OCI-LY3 (cell line): ENCODE measurements at regions not wholly inside any gene's neighbourhood (a gene's known extent, or its start where the extent isn't known, plus 50 kb on each side); places are given as distances from the start of the nearest gene placed in this dataset.
"Not testable (repeated sequence)": the region's sequence is repeated elsewhere in the genome, so short reads cannot be mapped to it uniquely, and the experiment has no call there.

Source experiments
- H2AFZ ChIP-seq: fragments of 200-600, 300-600 bp; shearing (Covaris generic); 2 replicates; pipeline ENCODE4 v1.6.0; 2014; ENCODE audit warnings: antibody characterized with exemption, low read depth, low read length
- H3K27ac ChIP-seq: fragments of 200-600, 300-600 bp; sonication (generic); 2 replicates; pipeline ENCODE4 v1.5.1; 2014; ENCODE audit warnings: mild to moderate bottlenecking, low read length, moderate library complexity, mixed read lengths
- H3K27me3 ChIP-seq: fragments of 200-600, 300-600 bp; sonication (generic); 2 replicates; pipeline ENCODE4 v1.6.1; 2014; ENCODE audit warnings: low read depth, low read length, mixed read lengths
- H3K36me3 ChIP-seq: fragments of 200-600, 300-600 bp; sonication (generic); replicated peaks from 2 replicates; pipeline ENCODE3; 2014; ENCODE audit warnings: low read depth, low read length, mixed read lengths
- H3K4me1 ChIP-seq: fragments of 300-600, 200-600 bp; sonication (generic); 2 replicates; pipeline ENCODE4 v1.6.1; 2014; ENCODE audit warnings: low read length, mixed read lengths
- H3K4me2 ChIP-seq: fragments of 200-600, 300-600 bp; sonication (generic); 2 replicates; pipeline ENCODE4 v1.6.1; 2014; ENCODE audit warnings: low read length, mixed read lengths
- H3K4me3 ChIP-seq: fragments of 300-600, 200-600 bp; sonication (generic); 2 replicates; pipeline ENCODE4 v1.5.1; 2014; ENCODE audit warnings: antibody characterized with exemption, mild to moderate bottlenecking, low read length, moderate library complexity
- H3K79me2 ChIP-seq: fragments of 300-600, 200-600 bp; shearing (Covaris generic); 2 replicates; pipeline ENCODE4 v1.6.1; 2014; ENCODE audit warnings: mild to moderate bottlenecking, low read length, mixed read lengths
- H3K9ac ChIP-seq: fragments of 300-600, 200-600 bp; shearing (Covaris generic); 2 replicates; pipeline ENCODE4 v1.6.0; 2014; ENCODE audit warnings: mild to moderate bottlenecking, low read length, moderate library complexity
- H3K9me3 ChIP-seq: fragments of 200-600, 300-600 bp; shearing (Covaris generic); 2 replicates; pipeline ENCODE4 v1.6.1; 2014; ENCODE audit warnings: low read length, mixed read lengths; ENCODE audit not compliant: insufficient read depth
- H4K20me1 ChIP-seq: fragments of 200-600, 300-600 bp; sonication (generic); 2 replicates; pipeline ENCODE4 v1.6.1; 2016; ENCODE audit warnings: low read length, mixed read lengths; ENCODE audit not compliant: insufficient read depth
- EZH2phosphoT487 ChIP-seq: fragments of 200-600 bp; shearing (Covaris generic); IDR thresholded peaks from 2 replicates; pipeline ENCODE4 v1.6.1; 2018; ENCODE audit warnings: antibody characterized with exemption, mixed run types, low read depth
- TF ChIP-seq, protein P1 (sequence below): fragments of 200-600, 300-600 bp; sonication (generic); IDR thresholded peaks from 2 replicates; pipeline ENCODE4 v1.5.1; 2014; ENCODE audit warnings: antibody characterized with exemption, low read length, low read depth

DNA sequence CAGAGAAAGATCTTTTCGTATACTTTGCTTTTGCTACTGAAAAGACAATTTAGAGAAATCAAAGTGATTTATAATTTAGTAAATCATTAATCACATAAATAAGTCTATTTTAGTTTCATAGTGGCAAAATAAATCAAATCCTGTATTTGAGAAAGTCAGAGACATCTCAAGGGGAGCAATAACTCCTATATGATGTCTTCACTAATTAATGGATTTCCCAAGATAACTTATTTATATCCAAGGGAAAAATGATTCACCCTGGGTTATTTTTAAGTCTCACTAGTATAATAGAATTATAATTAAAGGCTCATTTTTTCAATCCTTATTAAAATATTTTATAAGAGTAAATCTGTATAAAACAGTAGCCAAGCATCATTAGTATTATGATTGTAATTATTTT is 177.8 kb upstream of the GIMD1 start:
- Histone ChIP-seq H3K4me3 (no peak overlapping the region), H3K9me3 (no peaks in the 10 kb centered on the region), H3K27me3 (no peaks in the 10 kb centered on the region), H4K20me1 (no peaks in the 10 kb centered on the region), H3K4me2 (no peak overlapping the region), H3K79me2 (no peaks in the 10 kb centered on the region), H2AFZ (no peak overlapping the region), H3K36me3 (no peaks in the 10 kb centered on the region), H3K4me1 (no peaks in the 10 kb centered on the region), H3K27ac (no peak overlapping the region), H3K9ac (no peak overlapping the region)
- TF ChIP-seq, protein P1, sequence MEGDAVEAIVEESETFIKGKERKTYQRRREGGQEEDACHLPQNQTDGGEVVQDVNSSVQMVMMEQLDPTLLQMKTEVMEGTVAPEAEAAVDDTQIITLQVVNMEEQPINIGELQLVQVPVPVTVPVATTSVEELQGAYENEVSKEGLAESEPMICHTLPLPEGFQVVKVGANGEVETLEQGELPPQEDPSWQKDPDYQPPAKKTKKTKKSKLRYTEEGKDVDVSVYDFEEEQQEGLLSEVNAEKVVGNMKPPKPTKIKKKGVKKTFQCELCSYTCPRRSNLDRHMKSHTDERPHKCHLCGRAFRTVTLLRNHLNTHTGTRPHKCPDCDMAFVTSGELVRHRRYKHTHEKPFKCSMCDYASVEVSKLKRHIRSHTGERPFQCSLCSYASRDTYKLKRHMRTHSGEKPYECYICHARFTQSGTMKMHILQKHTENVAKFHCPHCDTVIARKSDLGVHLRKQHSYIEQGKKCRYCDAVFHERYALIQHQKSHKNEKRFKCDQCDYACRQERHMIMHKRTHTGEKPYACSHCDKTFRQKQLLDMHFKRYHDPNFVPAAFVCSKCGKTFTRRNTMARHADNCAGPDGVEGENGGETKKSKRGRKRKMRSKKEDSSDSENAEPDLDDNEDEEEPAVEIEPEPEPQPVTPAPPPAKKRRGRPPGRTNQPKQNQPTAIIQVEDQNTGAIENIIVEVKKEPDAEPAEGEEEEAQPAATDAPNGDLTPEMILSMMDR = no peak
- no peak for TF ChIP-seq EZH2phosphoT487

DNA sequence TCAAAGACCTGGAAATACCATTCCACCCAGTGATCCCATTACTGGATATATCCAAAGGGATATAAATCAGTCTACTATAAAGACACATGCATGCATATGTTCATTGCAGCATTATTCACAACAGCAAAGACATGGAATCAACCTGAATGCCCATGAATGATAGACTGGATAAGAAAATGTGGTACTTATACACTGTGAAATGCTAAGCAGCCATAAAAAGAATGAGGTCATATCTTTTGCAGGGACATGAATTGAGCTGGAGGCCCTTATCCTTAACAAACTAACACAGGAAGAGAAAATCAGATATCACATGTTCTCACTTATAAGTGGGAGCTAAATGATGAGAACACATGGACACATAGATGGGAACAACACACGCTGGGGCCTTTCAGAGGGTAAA is 174.0 kb upstream of the GIMD1 start:
- not testable (repeated sequence) for H3K36me3 ChIP-seq, H3K9ac ChIP-seq, H2AFZ ChIP-seq, H3K27me3 ChIP-seq, H4K20me1 ChIP-seq, H3K9me3 ChIP-seq, H3K79me2 ChIP-seq, H3K4me2 ChIP-seq, H3K27ac ChIP-seq, H3K4me1 ChIP-seq, H3K4me3 ChIP-seq

DNA sequence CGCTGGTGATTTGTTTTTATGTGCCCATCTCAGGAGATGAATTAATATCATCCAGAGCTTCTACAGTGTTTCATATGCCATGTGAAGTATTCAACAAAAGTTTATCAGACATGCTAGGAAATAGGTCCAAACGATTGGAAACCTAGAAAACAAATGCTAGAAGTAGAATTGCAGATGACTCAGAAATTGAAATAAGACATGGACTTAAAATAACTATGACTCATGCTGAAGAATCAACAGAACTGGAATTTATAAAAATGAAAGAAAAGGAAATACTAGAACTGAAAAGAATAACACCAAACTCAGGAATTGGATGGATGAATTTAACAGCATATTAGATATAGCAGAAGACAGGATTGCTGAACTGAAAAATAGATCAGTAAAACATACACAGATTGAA is 172.7 kb upstream of the GIMD1 start:
- TF ChIP-seq EZH2phosphoT487 = no peak
- TF ChIP-seq, protein P1 = no peak
- Histone ChIP-seq H3K79me2 (no peaks in the 10 kb centered on the region), H3K36me3 (no peaks in the 10 kb centered on the region), H3K9ac (no peak overlapping the region), H4K20me1 (no peaks in the 10 kb centered on the region), H3K4me3 (no peak overlapping the region), H3K4me2 (no peak overlapping the region), H3K27me3 (no peaks in the 10 kb centered on the region), H2AFZ (no peak overlapping the region), H3K4me1 (no peaks in the 10 kb centered on the region), H3K9me3 (no peaks in the 10 kb centered on the region), H3K27ac (no peak overlapping the region)

DNA sequence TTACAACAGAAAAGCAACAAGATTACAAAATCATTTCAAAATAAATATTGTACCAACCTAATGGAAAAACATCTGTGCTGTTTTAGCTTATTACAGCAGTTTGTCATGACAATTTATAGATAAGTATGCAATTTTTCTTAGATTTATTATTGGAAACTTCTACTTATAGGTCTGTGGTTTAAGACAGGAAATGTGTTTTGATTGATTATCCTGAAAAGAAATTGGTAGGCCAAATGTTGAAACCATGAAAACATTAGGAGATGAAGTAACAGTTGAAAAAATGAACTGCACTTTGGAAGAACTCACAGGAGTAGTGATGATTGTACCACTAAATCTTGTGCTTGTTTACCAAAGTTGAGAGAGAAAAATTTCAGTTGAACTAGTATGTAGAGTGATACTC is 162.2 kb upstream of the GIMD1 start:
- no peak for TF ChIP-seq EZH2phosphoT487
- TF ChIP-seq, protein P1 = no peak
- Histone ChIP-seq H3K9ac (no peak overlapping the region), H3K4me2 (no peak overlapping the region)

GRCh38 chr4:106530024-106530361 is 161.4 kb upstream of the GIMD1 start:
- Histone ChIP-seq H4K20me1 (no peaks in the 10 kb centered on the region), H3K4me1 (peaks cover 9% of the 10 kb centered on the region)

More for the DNA sequence above, 162.2 kb upstream of the GIMD1 start:
- no peak overlapping the region for H3K27ac ChIP-seq
- H2AFZ ChIP-seq = no peak overlapping the region
- H3K36me3 ChIP-seq = no peaks in the 10 kb centered on the region
- no peak overlapping the region for H3K4me3 ChIP-seq
- no peaks in the 10 kb centered on the region for H4K20me1 ChIP-seq
- no peaks in the 10 kb centered on the region for H3K9me3 ChIP-seq
- no peaks in the 10 kb centered on the region for H3K79me2 ChIP-seq
- H3K4me1 ChIP-seq = peaks cover 9% of the 10 kb centered on the region
- H3K27me3 ChIP-seq = no peaks in the 10 kb centered on the region

More at GRCh38 chr4:106530024-106530361, 161.4 kb upstream of the GIMD1 start:
- no peak for TF ChIP-seq EZH2phosphoT487
- TF ChIP-seq, protein P1 = no peak
- Histone ChIP-seq H3K4me3 (no peak overlapping the region), H3K4me2 (no peak overlapping the region), H3K36me3 (no peaks in the 10 kb centered on the region), H3K9ac (no peak overlapping the region), H3K79me2 (no peaks in the 10 kb centered on the region), H3K9me3 (no peaks in the 10 kb centered on the region), H3K27me3 (no peaks in the 10 kb centered on the region), H2AFZ (0 out of 2 replicates have a peak overlapping the region, but pooled peaks have one; percentile 1), H3K27ac (peak overlapping the region; percentile 39; the same call in 1 of the 2 replicates)
